Progenitor cell of endocrine pancreas (in vitro differentiated cells): ENCODE measurements at regions not wholly inside any gene's neighbourhood (a gene's known extent, or its start where the extent isn't known, plus 50 kb on each side); places are given as distances from the start of the nearest gene placed in this dataset.

Experiments
- DNase-seq: peaks from one replicate; pipeline ENCODE4 v3.0.0; 2021; ENCODE audit warnings: low spot score; ENCODE audit not compliant: unreplicated experiment
- H3K27ac Mint-ChIP-seq: 2 replicates; pipeline ENCODE4 v1.8.0; 2021; ENCODE audit warnings: mild to moderate bottlenecking, moderate library complexity, mixed read lengths
- H3K27me3 Mint-ChIP-seq: 2 replicates; pipeline ENCODE4 v1.8.0; 2021; ENCODE audit warnings: mixed read lengths
- H3K36me3 Mint-ChIP-seq: 2 replicates; pipeline ENCODE4 v1.8.0; 2022; ENCODE audit warnings: mixed read lengths; ENCODE audit not compliant: insufficient read depth
- H3K4me1 Mint-ChIP-seq: 2 replicates; pipeline ENCODE4 v1.8.0; 2021; ENCODE audit warnings: low read depth, mixed read lengths
- H3K4me3 Mint-ChIP-seq: 2 replicates; pipeline ENCODE4 v1.8.0; 2021; ENCODE audit warnings: low read depth, mild to moderate bottlenecking, moderate library complexity, mixed read lengths
- H3K9me3 Mint-ChIP-seq: 2 replicates; pipeline ENCODE4 v1.8.0; 2021; ENCODE audit warnings: low read depth, mixed read lengths
- CTCF ChIP-seq: fragments of 200-600 bp; sonication (generic); IDR thresholded peaks from one replicate; pipeline ENCODE4 v1.5.0; 2021; ENCODE audit warnings: antibody characterized with exemption, mild to moderate bottlenecking; ENCODE audit not compliant: unreplicated experiment

- peaks cover 9% of the 10 kb centered on the region for H3K4me1 Mint-ChIP-seq
- no peaks in the 10 kb centered on the region for H3K36me3 Mint-ChIP-seq
- H3K27ac Mint-ChIP-seq = no peak overlapping the region
- H3K9me3 Mint-ChIP-seq = no peaks in the 10 kb centered on the region
- no peak overlapping the region for H3K4me3 Mint-ChIP-seq
- no peak for DNase-seq
- TF ChIP-seq CTCF = no peak
- no peaks in the 10 kb centered on the region for H3K27me3 Mint-ChIP-seq
Observed at GRCh38 chr1:218852527-218852926, 321.2 kb upstream of the LYPLAL1 start.

- Mint-ChIP-seq H3K27me3 (peaks cover 3% of the 10 kb centered on the region), H3K4me1 (peaks cover 15% of the 10 kb centered on the region), H3K4me3 (no peak overlapping the region), H3K27ac (no peak overlapping the region), H3K9me3 (peaks cover 3% of the 10 kb centered on the region), H3K36me3 (no peaks in the 10 kb centered on the region)
- no peak for TF ChIP-seq CTCF
- no peak for DNase-seq
Observed at GRCh38 chr1:218863987-218864386, 309.7 kb upstream of the LYPLAL1 start.

GRCh38 chr1:218865591-218865990, 308.1 kb upstream of the LYPLAL1 start:
- Mint-ChIP-seq H3K4me1 (peaks cover 15% of the 10 kb centered on the region), H3K9me3 (peaks cover 7% of the 10 kb centered on the region), H3K27me3 (peaks cover 3% of the 10 kb centered on the region), H3K36me3 (no peaks in the 10 kb centered on the region), H3K27ac (no peak overlapping the region), H3K4me3 (no peak overlapping the region)
- TF ChIP-seq CTCF = no peak
- DNase-seq = no peak

GRCh38 chr1:218866507-218866906, 307.2 kb upstream of the LYPLAL1 start:
- no peak overlapping the region for H3K27ac Mint-ChIP-seq
- H3K27me3 Mint-ChIP-seq = peaks cover 3% of the 10 kb centered on the region
- H3K36me3 Mint-ChIP-seq = no peaks in the 10 kb centered on the region
- TF ChIP-seq CTCF = no peak
- no peak for DNase-seq
- no peak overlapping the region for H3K4me3 Mint-ChIP-seq
- H3K4me1 Mint-ChIP-seq = peaks cover 15% of the 10 kb centered on the region
- peaks cover 11% of the 10 kb centered on the region for H3K9me3 Mint-ChIP-seq

GRCh38 chr1:218867066-218867465, 306.6 kb upstream of the LYPLAL1 start:
- H3K36me3 Mint-ChIP-seq = no peaks in the 10 kb centered on the region

More at GRCh38 chr1:218867066-218867465, 306.6 kb upstream of the LYPLAL1 start:
- no peak for DNase-seq
- H3K27ac Mint-ChIP-seq = no peak overlapping the region
- no peak overlapping the region for H3K4me3 Mint-ChIP-seq
- H3K4me1 Mint-ChIP-seq = peaks cover 15% of the 10 kb centered on the region
- H3K27me3 Mint-ChIP-seq = no peaks in the 10 kb centered on the region
- peaks cover 8% of the 10 kb centered on the region for H3K9me3 Mint-ChIP-seq
- no peak for TF ChIP-seq CTCF
